ENCODE measurements at regions not wholly inside any gene's neighbourhood (a gene's known extent, or its start where the extent isn't known, plus 50 kb on each side); places are given as distances from the start of the nearest gene placed in this dataset.
"Not testable (repeated sequence)": the region's sequence is repeated elsewhere in the genome, so short reads cannot be mapped to it uniquely, and the experiment has no call there.

GRCh38 chr6:137969874-137970273 lies 102.8 kb downstream of the TNFAIP3 start:
- no peak for DNase-seq (ENCODE audit: low spot score)

- DNase-seq (ENCODE audit: low spot score) = no peak
Measured at GRCh38 chr6:137970368-137970767, 103.3 kb downstream of the TNFAIP3 start.

- DNase-seq (ENCODE audit: low spot score) = no peak
Measured at GRCh38 chr6:137973201-137973600, 106.1 kb downstream of the TNFAIP3 start.

GRCh38 chr6:137975188-137975940 lies 108.3 kb downstream of the TNFAIP3 start:
- no peak for DNase-seq (ENCODE audit: low spot score)

- DNase-seq (ENCODE audit: low spot score) = no peak
Measured at GRCh38 chr6:137976430-137976829, 109.4 kb downstream of the TNFAIP3 start.

- DNase-seq (ENCODE audit: low spot score) = no peak
Measured at GRCh38 chr6:137977206-137977605, 110.1 kb downstream of the TNFAIP3 start.

- DNase-seq (ENCODE audit: low spot score) = no peak
Measured at GRCh38 chr6:137977814-137978213, 110.8 kb downstream of the TNFAIP3 start.

- no peak for DNase-seq (ENCODE audit: low spot score)
Measured at GRCh38 chr6:137978252-137978896, 111.3 kb downstream of the TNFAIP3 start.

- DNase-seq (ENCODE audit: low spot score) = not testable (repeated sequence)
Measured at GRCh38 chr6:137979263-137979662, 112.2 kb downstream of the TNFAIP3 start.

GRCh38 chr6:137980777-137981176 lies 113.7 kb downstream of the TNFAIP3 start:
- no peak for DNase-seq (ENCODE audit: low spot score)

- no peak for DNase-seq (ENCODE audit: low spot score)
Measured at GRCh38 chr6:137981758-137982157, 114.7 kb downstream of the TNFAIP3 start.

- DNase-seq (ENCODE audit: low spot score) = no peak
Measured at GRCh38 chr6:137982418-137983189, 115.5 kb downstream of the TNFAIP3 start.

GRCh38 chr6:137983269-137983668 lies 116.2 kb downstream of the TNFAIP3 start:
- no peak for DNase-seq (ENCODE audit: low spot score)

- DNase-seq (ENCODE audit: low spot score) = no peak
Measured at GRCh38 chr6:137989664-137990063, 117.6 kb downstream of the PERP start.

- no peak for DNase-seq (ENCODE audit: low spot score)
Measured at GRCh38 chr6:137995371-137995770, 111.8 kb downstream of the PERP start.

- no peak for DNase-seq (ENCODE audit: low spot score)
Measured at GRCh38 chr6:137998461-137999019, 108.7 kb downstream of the PERP start.

- no peak for DNase-seq (ENCODE audit: low spot score)
Measured at GRCh38 chr6:137999815-138000214, 107.4 kb downstream of the PERP start.

- no peak for DNase-seq (ENCODE audit: low spot score)
Measured at GRCh38 chr6:138000941-138001340, 106.3 kb downstream of the PERP start.

GRCh38 chr6:138001750-138002349 lies 105.4 kb downstream of the PERP start:
- peak; percentile 61 for DNase-seq (ENCODE audit: low spot score)

GRCh38 chr6:138004430-138005287 lies 102.6 kb downstream of the PERP start:
- DNase-seq (ENCODE audit: low spot score) = no peak

- DNase-seq (ENCODE audit: low spot score) = no peak
Measured at GRCh38 chr6:138005846-138006245, 101.4 kb downstream of the PERP start.

Measured in mucosa of gallbladder (tissue), 1 donor.